ENCODE measurements at regions not wholly inside any gene's neighbourhood (a gene's known extent, or its start where the extent isn't known, plus 50 kb on each side); places are given as distances from the start of the nearest gene placed in this dataset.
A peak's percentile ranks its signal among the peaks of the same experiment; 100 is the strongest.

DNA sequence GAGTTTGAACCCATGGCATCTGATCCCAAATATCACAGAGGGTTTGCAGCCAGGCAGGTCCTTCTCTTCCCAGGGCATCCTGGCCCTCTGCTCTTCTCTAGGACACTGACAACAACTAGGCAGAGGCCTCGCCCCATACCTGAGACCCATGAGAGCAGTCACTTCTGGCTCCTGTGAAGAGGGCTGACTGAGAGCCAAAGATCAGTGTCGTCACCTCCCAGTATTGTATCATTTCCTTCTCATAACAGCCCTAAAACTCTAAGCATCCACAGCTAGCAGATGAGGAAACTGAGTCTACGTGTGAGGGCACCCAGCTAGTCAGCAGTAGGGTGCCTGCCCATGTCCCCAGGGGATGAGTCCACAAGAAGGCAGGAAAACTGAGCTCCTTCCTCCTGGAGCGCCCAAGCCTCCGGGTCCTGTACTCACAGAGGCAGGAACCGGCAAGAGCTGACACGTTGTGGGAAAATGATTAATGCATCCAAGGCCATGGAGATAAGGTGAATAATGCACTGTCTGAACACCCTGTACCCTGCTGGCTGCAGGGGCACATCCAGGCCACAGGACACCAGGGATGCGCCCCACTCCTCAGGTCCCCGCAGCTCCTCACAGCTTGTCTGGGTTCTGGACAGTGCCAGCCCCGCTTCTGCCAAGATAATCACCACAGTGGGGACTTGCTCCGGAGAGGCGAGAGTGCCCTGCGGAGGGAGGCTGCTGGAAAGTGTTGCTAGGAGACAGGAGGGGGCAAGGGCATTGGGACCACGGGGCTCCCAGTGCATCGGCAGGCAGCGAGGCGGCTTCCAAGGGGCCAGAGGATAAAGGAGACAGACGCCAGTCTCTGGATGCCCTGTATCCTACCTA, 340.0 kb downstream of the NPHP4 start:
- DNase-seq = no peak

GRCh38 chr1:5651473-5651872, 340.8 kb downstream of the NPHP4 start:
- DNase-seq = no peak

- no peak for DNase-seq
These were observed 341.2 kb downstream of the NPHP4 start for GRCh38 chr1:5651027-5651410.

- DNase-seq = no peak
These were observed 341.8 kb downstream of the NPHP4 start for GRCh38 chr1:5650283-5651026.

DNA sequence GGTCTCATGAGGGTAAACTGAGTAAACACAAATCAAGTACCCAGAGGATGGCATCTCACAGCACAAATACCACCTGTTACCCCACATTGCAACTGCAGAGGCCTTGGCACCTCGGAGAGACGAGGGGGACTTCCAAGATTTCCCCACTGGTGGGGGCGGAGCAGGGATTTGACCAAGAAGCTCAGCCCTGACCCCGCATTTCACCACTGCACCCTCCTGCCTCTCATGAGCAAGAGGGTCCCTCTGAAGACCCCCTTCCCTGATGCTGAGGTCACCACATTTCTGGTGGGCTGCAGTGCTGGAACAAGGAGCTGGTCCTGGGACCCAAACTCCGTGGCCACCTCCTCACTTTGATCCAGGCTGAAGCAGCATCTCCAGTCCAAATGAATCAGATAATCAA, 342.4 kb downstream of the NPHP4 start:
- DNase-seq = no peak

- no peak for DNase-seq
These were observed 343.1 kb downstream of the NPHP4 start for GRCh38 chr1:5649166-5649551.

DNA sequence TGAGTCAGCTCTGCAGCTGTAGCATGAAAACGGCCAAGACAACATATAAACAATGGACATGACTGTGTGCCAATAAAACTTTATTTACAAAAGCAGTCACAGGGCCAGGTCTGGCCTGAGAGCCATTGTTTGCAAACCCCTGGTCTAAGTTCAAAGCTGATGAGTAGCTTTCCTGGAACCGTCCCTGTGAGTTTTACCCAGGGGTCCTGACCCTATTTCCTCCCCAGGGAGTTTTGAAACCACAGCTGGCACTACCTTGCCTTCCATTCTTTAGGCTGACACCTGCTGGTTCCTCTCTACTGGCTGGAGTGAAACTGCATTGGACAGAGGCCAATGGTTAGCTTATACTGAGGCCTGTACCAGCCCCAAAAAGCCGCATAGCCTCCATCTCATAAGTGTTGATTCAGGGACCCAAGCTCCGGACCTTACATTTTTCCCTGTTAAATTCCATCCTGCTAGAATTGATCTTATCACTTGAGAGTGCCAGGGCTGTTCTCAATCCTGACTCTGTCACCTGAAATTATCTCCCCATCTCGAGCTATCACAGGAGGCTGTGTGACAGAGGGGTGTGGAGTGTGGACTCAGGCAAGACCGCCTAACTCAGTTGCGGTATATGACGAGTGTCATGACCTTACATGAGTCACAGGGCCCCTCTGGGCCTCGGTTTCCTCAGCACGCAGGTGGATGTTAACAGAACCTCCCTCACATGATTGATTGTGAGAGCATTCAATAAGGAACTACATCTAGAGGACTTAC, 343.6 kb downstream of the NPHP4 start:
- peak; percentile 25 for DNase-seq

- DNase-seq = no peak
These were observed 345.0 kb downstream of the NPHP4 start for GRCh38 chr1:5647234-5647633.

DNA sequence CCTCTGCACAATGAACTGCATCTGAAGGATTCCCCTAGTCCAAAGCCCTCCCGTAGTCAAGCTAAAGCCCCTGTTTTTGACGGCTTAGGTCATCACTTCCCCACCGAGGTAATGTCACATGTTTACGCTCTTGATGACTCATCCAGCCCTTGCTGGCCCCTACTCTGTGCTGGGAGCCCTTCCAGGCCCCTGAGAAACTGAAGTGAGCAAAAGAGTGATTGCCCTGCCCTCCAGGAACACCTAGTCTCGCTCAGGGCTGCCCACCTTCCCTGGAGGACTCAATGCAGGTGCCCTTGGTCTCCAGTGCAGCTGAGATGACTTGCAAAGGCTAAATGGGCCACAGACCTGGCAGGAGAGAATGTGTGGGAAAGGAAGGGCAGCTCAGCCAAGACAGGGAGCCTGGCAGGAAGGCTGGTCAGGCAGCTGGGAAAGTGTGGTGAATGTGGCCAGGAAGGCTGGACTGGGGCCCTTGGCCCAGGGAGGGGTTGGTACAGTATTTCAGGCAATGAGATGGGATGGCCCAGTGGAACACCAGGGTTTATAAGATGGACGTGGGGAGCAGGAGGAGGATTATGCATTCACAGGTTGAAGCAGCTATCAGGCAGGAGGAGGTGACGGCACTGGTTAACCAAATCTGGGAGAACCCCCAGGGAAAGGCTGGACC, 345.6 kb downstream of the NPHP4 start:
- DNase-seq = no peak

- DNase-seq = no peak
These were observed 346.3 kb downstream of the NPHP4 start for GRCh38 chr1:5645929-5646328.

GRCh38 chr1:5645135-5645399, 347.2 kb downstream of the NPHP4 start:
- no peak for DNase-seq

- DNase-seq = no peak
These were observed 347.7 kb downstream of the NPHP4 start for GRCh38 chr1:5644281-5645134.

- no peak for DNase-seq
These were observed 348.7 kb downstream of the NPHP4 start for GRCh38 chr1:5643360-5644107.

DNA sequence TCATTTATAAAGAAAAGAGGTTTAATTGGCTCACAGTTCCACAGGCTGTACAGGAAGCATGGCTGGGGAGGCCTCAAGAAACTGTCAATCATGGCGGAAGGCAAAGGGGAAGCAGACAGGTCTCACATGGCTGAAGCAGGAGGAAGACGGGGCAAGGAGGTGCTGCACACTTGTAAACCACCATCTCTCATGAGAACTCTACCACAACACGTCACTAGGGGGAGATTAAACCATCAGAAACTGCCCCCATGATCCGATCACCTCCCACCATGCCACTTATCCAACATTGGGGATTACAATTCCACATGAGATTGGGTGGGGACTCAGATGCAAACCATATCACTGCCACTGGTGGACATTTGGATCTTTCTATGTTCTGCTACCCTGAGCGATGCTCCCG, 351.4 kb downstream of the NPHP4 start:
- no peak for DNase-seq

DNA sequence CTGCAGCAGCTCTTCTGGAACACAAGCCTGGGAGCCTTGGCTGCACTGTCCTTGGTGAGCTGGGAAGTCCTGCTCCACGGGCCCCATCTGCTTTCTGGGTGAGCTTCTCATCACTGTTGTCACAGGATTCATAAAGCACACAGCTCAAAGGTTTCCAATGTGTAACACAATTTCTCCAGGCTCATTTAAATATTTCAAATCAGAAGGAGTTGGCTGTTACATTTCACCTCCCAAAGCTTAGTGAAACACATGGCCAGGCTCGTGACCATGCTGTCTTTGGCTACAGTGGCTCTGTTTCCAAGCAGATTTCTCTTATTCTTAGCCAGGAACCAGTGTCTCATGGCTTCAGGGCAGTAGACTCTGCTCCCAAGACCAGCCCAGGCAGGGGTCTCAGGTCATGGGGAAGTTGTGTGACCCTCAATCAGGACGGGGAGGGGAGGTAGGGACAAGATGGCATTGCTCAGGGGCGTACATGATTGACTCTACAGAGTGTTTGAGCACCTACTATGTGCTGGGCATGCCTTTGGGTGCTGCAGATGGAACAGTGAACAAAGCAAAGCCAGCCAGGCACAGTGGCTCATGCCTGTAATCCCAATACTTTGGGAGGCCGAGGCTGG, 353.0 kb downstream of the NPHP4 start:
- DNase-seq = no peak

GRCh38 chr1:5638582-5638981, 353.6 kb downstream of the NPHP4 start:
- DNase-seq = no peak

DNA sequence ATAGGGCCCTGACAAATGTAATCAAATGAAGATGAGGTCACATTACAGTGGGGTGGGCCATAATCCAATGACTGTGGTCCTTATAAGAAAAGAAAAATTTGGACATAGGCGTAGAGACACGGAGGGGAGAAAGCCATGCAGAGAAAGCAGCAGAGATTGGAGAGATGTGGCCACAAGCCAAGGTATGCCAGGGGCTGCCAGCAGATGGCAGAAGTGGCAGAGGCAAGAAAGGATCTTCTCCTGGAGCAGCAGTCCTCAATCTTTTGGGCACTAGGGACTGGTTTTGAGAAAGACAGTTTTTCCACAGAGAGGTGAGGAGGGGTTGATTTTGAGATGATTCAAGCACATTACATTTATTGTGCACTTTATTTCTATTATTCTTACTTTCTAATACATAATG, 355.1 kb downstream of the NPHP4 start:
- DNase-seq = peak; percentile 6

DNA sequence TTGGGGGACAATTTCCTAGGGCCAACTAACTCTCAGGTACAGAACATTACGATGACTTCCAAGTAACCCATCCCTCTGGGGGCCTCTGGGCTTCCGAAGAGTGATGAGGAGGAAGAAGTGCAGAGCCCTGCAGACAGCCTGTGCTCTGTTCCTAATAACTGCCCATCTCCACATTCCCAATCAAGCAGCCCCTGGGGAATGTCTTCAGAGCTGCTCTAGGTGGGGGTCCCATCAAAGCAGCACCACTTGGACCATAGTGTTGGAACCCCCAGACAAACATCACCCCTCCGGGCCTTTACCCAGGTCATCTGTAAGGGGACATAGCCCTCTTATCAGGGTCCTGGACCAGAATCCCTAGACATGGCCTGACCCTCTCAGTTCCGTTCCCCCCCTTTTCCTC, 357.3 kb downstream of the NPHP4 start:
- DNase-seq = no peak

- no peak for DNase-seq
These were observed 359.4 kb downstream of the NPHP4 start for GRCh38 chr1:5632814-5633213.

DNA sequence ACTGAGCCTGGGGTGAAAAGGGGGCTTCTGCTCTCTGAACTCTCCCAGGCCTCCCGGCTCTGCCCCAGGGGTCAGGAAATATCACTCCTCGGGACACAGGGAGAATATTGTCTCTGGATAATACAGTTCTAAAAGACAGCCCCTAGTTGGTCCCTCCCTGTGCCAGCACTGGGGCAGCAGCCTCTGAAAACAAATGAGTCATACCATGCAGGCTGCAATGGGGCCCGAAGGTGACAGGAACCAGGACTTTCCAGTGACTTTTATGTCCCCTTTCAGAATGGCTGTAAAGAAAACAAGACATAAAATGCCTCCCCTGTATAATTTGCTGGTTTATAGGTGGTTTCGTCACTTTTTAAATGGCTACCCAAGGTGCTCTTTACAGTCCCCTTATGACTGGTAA, 360.0 kb downstream of the NPHP4 start:
- DNase-seq = no peak

DNA sequence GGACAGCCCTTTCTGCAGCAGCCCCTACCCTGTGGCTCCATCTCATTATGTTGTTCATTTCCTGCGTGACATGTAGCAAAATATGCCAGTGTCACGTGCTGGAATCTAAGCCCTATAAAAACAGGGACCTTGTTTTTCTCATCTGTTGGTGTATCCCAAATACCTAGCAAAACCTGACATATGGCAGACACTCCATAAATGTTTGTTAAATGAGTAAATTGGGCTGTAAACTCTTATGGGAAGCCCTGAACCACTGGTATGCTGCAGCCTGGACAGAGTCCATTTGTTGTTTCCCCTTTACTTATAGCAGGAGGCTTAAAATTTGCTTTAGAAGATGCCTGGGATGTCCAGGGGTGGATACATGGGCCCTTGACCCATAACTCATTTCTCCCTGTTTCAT, 363.8 kb downstream of the NPHP4 start:
- no peak for DNase-seq
